ENCODE measurements at regions not wholly inside any gene's neighbourhood (a gene's known extent, or its start where the extent isn't known, plus 50 kb on each side); places are given as distances from the start of the nearest gene placed in this dataset.
"Not testable (repeated sequence)": the region's sequence is repeated elsewhere in the genome, so short reads cannot be mapped to it uniquely, and the experiment has no call there.

GRCh38 chr7:116342125-116342524 is 131.8 kb downstream of the TES start:
- DNase-seq, result no peak

GRCh38 chr7:116347151-116347832 is 137.0 kb downstream of the TES start:
- DNase-seq, result no peak

GRCh38 chr7:116348346-116348745 is 138.0 kb downstream of the TES start:
- DNase-seq, result no peak

- DNase-seq, result no peak
These were observed 141.6 kb downstream of the TES start for GRCh38 chr7:116351966-116352365.

GRCh38 chr7:116353647-116354046 is 143.3 kb downstream of the TES start:
- no peak for DNase-seq

- DNase-seq, result no peak
These were observed 143.8 kb downstream of the TES start for GRCh38 chr7:116354171-116354545.

GRCh38 chr7:116354546-116355423 is 144.4 kb downstream of the TES start:
- DNase-seq, result no peak

GRCh38 chr7:116355424-116355765 is 144.1 kb upstream of the CAV2 start:
- DNase-seq, result no peak

GRCh38 chr7:116356333-116356965 is 143.1 kb upstream of the CAV2 start:
- DNase-seq, result no peak

GRCh38 chr7:116356979-116357378 is 142.6 kb upstream of the CAV2 start:
- no peak for DNase-seq

- no peak for DNase-seq
These were observed 141.5 kb upstream of the CAV2 start for GRCh38 chr7:116357781-116358670.

- no peak for DNase-seq
These were observed 137.8 kb upstream of the CAV2 start for GRCh38 chr7:116361767-116362166.

- DNase-seq, result no peak
These were observed 135.7 kb upstream of the CAV2 start for GRCh38 chr7:116363637-116364432.

- DNase-seq, result no peak
These were observed 135.1 kb upstream of the CAV2 start for GRCh38 chr7:116364469-116364868.

GRCh38 chr7:116365797-116366196 is 133.7 kb upstream of the CAV2 start:
- no peak for DNase-seq

- no peak for DNase-seq
These were observed 132.2 kb upstream of the CAV2 start for GRCh38 chr7:116367171-116367813.

GRCh38 chr7:116368965-116369364 is 130.6 kb upstream of the CAV2 start:
- no peak for DNase-seq

- not testable (repeated sequence) for DNase-seq
These were observed 128.0 kb upstream of the CAV2 start for GRCh38 chr7:116371536-116371935.

- DNase-seq, result not testable (repeated sequence)
These were observed 126.3 kb upstream of the CAV2 start for GRCh38 chr7:116373229-116373628.

- no peak for DNase-seq
These were observed 121.8 kb upstream of the CAV2 start for GRCh38 chr7:116377721-116378120.

- no peak for DNase-seq
These were observed 119.5 kb upstream of the CAV2 start for GRCh38 chr7:116380025-116380424.

- DNase-seq, result no peak
These were observed 117.2 kb upstream of the CAV2 start for GRCh38 chr7:116382375-116382774.

Measured in NCI-H748 treated with DMSO at 0.1 percent for 48 hours (cell line).